Endothelial cell of umbilical vein (primary cell): ENCODE measurements at regions not wholly inside any gene's neighbourhood (a gene's known extent, or its start where the extent isn't known, plus 50 kb on each side); places are given as distances from the start of the nearest gene placed in this dataset.

ENCODE experiments used
- POLR2A ChIP-seq: IDR thresholded peaks from 2 replicates; pipeline ENCODE4 v1.6.1; 2012; ENCODE audit warnings: low read depth, mild to moderate bottlenecking, control low read depth, low read length
- TF ChIP-seq, protein P1 (sequence below), 2 donors: IDR thresholded peaks; 1 replicate in 1 of 2; 2 replicates in 1 of 2; pipeline ENCODE4 v1.5.1; 2011; ENCODE audit warnings: low read length in 2 of 2, mild to moderate bottlenecking in 2 of 2, moderate library complexity in 2 of 2, control low read depth in 1 of 2, inconsistent platforms in 1 of 2, low read depth in 1 of 2; ENCODE audit not compliant: insufficient read depth in 1 of 2; ENCODE audit errors: extremely low read depth in 1 of 2

DNA sequence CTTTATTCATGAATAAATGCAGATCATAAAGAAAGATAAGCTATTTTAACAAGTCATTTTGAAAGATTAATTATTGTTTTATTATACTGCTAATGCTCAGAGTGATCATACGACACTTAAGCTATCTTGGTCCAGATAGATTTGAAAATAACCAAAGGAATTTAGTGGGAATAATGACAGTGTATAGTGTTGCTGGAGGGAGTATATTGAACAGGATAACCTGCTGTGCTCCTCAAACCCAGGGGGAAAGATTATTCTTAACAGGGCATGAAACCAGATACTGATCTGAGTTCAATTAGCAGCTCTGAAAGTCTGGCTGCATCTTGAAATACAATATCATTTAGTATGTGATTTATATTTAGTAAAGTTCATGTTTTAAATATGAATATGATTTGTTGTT, 216.3 kb upstream of the ITGA4 start:
- TF ChIP-seq, protein P1, sequence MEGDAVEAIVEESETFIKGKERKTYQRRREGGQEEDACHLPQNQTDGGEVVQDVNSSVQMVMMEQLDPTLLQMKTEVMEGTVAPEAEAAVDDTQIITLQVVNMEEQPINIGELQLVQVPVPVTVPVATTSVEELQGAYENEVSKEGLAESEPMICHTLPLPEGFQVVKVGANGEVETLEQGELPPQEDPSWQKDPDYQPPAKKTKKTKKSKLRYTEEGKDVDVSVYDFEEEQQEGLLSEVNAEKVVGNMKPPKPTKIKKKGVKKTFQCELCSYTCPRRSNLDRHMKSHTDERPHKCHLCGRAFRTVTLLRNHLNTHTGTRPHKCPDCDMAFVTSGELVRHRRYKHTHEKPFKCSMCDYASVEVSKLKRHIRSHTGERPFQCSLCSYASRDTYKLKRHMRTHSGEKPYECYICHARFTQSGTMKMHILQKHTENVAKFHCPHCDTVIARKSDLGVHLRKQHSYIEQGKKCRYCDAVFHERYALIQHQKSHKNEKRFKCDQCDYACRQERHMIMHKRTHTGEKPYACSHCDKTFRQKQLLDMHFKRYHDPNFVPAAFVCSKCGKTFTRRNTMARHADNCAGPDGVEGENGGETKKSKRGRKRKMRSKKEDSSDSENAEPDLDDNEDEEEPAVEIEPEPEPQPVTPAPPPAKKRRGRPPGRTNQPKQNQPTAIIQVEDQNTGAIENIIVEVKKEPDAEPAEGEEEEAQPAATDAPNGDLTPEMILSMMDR (IDR thresholded peaks at IDR 0.05; ENCODE audit: extremely low read depth in 1 of 2, insufficient read depth in 1 of 2, low read depth in 1 of 2, low read length in 2 of 2): no peak
- no peak for TF ChIP-seq POLR2A
